KBM-7 (cell line): ENCODE measurements at regions not wholly inside any gene's neighbourhood (a gene's known extent, or its start where the extent isn't known, plus 50 kb on each side); places are given as distances from the start of the nearest gene placed in this dataset.

ENCODE experiments used
- DNase-seq: peaks from one replicate; pipeline ENCODE4 v3.0.0-alpha.2; 2015
- in situ Hi-C: fragments of 300-500 bp; cut with MboI; formaldehyde crosslinking; loops from 2 replicates; pipeline ENCODE4 v1.14.3; 2020; ENCODE audit warnings: low sequenced_read_pairs, low pct_unique_long_range_greater_than_20kb, mixed read lengths

DNA sequence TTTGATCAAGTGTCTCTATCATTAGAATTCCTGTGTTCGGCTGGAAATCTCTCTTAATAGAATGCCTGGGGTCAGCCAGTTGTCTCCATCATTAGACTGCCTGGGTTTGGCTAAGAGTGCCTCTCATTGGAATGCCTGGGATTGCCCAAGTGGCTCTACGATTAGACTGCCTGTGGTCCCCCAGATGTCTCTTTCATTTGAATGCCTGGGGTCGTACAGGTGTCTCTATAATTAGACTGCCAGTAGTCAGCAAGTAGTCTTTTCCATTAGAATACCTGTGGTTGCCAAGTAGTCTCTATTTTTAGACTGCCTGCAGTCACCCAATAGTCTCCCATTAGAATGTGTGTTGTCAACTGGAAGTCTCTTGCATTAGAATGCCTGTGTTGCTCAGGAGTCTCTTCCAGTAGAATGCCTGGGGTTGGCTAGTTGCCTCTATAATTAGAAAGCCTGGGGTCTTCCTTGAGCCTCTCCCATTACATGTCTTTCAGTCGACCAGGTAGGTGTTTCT lies 1523.2 kb downstream of the UQCRFS1 start:
- in situ Hi-C loops: no loop called here
- no peak for DNase-seq

DNA sequence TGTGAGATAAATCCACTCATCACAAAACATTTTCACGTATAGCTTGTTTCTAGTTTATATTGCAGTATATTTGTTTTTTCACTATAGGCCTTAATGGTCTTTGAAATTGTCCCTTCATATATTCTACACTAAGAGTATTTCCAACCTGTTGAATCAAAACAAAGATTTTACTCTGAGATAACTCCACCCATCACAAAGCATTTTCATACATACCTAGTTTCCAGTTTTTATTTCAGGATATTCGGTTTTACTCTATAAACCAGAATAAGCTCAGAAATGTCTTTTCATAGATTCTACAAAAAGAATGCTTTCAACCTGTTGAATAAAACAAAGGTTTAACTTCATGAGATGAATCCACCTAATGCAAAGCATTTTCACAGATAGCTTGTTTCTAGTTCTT lies 1528.7 kb downstream of the UQCRFS1 start:
- in situ Hi-C loops: no loop called here
- DNase-seq: no peak

- DNase-seq: no peak
- in situ Hi-C loops: no loop called here
Observed at GRCh38 chr19:27681972-27682371, 1531.0 kb downstream of the UQCRFS1 start.

- in situ Hi-C loops: no loop called here
- DNase-seq: no peak
Observed at GRCh38 chr19:27679905-27680304, 1533.0 kb downstream of the UQCRFS1 start.

DNA sequence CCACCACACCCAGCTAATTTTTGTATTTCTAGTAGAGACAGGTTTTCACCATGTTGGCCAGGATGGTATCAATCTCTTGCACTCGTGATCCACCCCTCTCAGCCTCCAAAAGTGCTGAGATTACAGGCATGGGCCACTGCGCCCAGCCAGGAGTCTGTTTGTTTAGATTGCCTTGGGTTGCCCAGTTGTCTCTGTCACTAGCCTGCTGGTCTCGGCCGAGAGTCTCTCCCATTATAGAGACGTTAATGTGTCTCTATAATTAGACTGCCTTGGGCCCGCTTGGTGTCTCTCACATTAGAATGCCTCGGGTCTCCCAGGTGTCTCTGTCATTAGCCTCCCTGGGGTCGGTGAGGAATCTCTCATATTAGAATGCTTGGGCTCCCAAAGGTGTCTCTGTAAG lies 1533.6 kb downstream of the UQCRFS1 start:
- no peak for DNase-seq
- in situ Hi-C loops: no loop called here

DNA sequence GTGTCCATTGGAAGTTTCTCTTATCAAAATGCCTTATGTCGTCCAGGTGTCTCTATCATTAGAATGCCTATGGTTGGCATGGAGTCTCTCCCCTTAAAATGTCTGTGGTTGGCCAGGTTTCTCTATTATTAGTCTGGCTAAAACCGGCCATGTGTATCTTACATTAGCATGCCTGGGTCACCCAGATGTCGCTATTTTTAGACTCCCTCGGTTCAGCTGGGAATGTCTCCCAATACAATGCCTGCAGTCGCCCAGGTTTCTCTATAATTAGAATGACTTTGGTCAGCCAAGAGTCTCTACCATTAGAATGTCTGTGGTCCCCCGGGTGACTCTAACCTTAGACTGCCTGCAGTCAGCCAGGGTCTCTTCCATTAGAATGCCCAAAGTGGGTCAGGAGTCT lies 1536.1 kb downstream of the UQCRFS1 start:
- no peak for DNase-seq
- in situ Hi-C loops: no loop called here

DNA sequence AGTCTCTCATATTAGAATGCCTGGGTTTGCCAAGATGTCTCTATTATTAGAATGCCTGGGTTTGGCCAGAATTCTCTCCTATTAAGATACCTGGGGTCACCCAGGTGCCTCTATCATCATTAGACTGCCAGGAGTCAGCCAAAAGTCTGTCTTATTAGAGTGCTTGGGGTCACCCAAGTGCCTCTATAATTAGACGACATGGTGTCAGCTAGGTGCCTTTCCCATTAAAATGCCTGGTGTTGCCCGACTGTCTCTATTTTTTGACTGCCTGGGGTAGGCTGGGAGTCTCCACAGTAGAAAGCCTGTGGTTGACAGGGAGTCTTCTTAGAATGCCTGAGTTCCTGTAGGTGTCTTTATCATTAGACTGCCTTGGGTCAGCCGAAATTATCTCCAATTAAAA lies 1536.6 kb downstream of the UQCRFS1 start:
- DNase-seq: no peak
- in situ Hi-C loops: no loop called here

DNA sequence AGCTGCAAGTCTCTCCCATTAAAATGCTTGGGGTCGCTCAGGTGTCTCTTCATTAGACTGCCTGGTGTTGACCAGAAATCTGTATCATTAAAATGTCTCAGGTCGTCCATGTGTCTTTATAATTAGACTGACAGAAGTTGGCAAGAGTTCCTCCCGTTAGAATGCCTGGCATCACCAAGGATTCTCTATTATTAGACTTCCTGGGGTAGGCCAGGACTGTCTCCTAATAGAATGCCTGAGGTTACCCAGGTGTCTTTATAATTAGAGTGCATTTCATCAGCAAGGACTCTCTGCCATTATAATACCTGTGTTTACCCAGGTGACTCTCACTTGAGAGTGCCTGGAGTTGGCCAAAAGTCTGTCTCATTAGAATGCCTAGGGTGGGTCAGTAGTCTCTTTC lies 1537.2 kb downstream of the UQCRFS1 start:
- no peak for DNase-seq
- in situ Hi-C loops: no loop called here

- in situ Hi-C loops: no loop called here
- DNase-seq: no peak
Observed at GRCh38 chr19:27674701-27675100, 1538.2 kb downstream of the UQCRFS1 start.

GRCh38 chr19:27673986-27674385 lies 1539.0 kb downstream of the UQCRFS1 start:
- no peak for DNase-seq
- in situ Hi-C loops: no loop called here

DNA sequence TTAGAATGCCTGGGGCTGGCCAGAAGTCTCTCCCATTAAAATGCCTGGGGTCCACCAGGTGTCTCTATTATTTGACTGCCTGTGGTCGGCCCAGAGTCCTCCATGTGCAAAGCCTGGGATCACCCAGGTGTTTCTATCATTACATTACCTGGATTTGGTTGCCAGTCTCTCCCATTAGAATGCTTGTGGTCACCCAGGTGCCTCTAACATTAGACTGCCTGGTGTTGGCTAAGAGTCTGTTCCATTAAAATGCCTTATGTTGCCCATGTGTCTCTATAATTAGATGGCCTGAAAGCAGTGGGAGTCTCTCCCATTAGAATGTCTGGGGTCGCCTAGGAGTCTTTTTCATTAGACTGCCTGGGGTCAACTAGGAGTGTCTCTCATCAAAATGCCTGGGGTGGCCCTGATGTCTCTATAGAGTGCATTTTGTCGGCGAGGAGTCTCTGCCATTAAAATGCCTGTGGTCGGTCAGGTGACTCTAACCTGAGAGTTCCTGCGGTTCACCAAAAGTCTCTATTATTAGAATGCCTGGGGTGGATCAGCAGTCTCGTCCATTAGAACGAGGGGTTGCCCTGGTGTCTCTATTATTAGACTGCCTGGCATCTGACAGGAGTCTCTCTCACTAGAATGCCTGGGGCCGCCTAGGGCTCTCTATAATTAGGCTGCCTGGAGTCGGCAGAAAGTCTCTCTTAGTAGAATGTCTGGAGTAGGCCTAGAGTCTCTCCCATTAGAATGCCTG lies 1540.5 kb downstream of the UQCRFS1 start:
- DNase-seq: no peak
- in situ Hi-C loops: no loop called here

- in situ Hi-C loops: no loop called here
- DNase-seq: no peak
Observed at GRCh38 chr19:27671876-27672275, 1541.1 kb downstream of the UQCRFS1 start.

GRCh38 chr19:27660428-27660827 lies 1552.5 kb downstream of the UQCRFS1 start:
- in situ Hi-C loops: no loop called here
- DNase-seq: no peak

GRCh38 chr19:27657271-27658051 lies 1555.5 kb downstream of the UQCRFS1 start:
- DNase-seq: no peak
- in situ Hi-C loops: no loop called here

GRCh38 chr19:27654266-27654990 lies 1558.5 kb downstream of the UQCRFS1 start:
- in situ Hi-C loops: no loop called here

GRCh38 chr19:27652796-27653195 lies 1560.2 kb downstream of the UQCRFS1 start:
- no peak for DNase-seq
- in situ Hi-C loops: no loop called here

More at GRCh38 chr19:27654266-27654990, 1558.5 kb downstream of the UQCRFS1 start:
- DNase-seq: no peak

GRCh38 chr19:27652281-27652680 lies 1560.7 kb downstream of the UQCRFS1 start:
- DNase-seq: no peak
- in situ Hi-C loops: no loop called here

DNA sequence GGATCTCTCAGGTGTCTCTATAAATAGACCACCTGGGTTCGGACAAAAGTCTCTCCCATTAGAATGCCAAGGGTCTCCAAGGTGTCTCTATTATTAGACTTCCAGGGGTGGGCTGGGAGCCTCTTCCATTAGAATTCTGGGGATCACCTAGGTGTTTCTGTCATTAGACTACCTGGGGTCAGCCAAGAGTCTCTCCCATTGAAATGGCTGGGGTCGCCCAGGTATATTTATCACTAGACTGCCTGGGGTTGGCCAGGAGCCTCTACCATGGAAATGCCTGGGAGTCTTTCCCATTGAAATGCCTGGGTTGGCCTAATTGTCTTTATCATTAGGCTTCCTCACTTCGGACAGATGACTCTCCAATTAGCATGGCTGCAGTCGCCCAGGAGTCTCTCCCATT lies 1565.5 kb downstream of the UQCRFS1 start:
- in situ Hi-C loops: no loop called here
- no peak for DNase-seq

GRCh38 chr19:27635401-27635800 lies 1577.5 kb downstream of the UQCRFS1 start:
- in situ Hi-C loops: no loop called here
- DNase-seq: no peak

DNA sequence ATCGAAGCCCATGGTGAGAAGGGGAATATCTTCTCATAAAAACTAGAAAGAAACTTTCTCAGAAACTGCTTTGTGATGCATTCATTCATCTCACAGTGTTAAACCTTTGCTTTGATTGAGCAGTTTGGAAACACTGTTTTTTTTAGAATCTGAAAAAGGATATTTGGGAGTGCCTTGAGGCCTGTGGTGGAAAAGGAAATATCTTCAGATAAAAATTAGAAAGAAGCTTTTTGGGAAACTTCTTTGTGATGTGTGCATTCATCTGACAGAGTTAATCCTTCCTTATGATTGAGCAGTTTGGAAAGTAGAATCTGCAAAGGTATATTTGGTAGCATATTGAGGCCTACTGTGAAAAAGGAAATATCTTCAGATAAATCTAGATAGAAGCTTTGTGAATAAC lies 1594.9 kb downstream of the UQCRFS1 start:
- DNase-seq: no peak
- in situ Hi-C loops: no loop called here
